Hepatocyte (in vitro differentiated cells): ENCODE measurements at regions not wholly inside any gene's neighbourhood (a gene's known extent, or its start where the extent isn't known, plus 50 kb on each side); places are given as distances from the start of the nearest gene placed in this dataset.

Experiments used
- EZH2phosphoT487 ChIP-seq: fragments of 200-600 bp; sonication (generic); IDR thresholded peaks from one replicate; pipeline ENCODE4 v1.6.1; 2018; ENCODE audit warnings: antibody characterized with exemption, mild to moderate bottlenecking, low read depth, moderate library complexity; ENCODE audit not compliant: unreplicated experiment, severe bottlenecking
- TF ChIP-seq, protein P1 (sequence below): fragments of 200-600 bp; sonication (generic); IDR thresholded peaks from 2 replicates; pipeline ENCODE4 v1.5.1; 2016; ENCODE audit warnings: antibody characterized with exemption, mild to moderate bottlenecking; ENCODE audit not compliant: poor library complexity

DNA sequence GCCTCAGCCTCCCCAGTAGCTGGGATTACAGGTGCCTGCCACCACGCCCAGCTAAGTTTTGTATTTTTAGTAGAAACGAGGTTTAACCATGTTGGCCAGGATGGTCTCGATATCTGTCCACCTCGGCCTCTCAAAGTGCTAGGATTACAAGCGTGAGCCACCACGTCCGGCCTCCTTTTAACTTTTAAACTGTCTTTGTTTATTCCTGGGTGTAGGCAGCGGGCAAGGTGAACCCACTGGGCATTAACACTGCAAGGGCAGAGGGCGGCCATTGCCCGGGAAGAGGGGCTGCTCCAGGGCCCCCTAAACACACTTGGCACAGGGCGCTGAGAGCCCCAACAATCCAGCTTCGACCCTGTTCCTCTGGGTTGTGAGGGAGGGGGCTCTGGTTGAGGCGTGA, 693.6 kb downstream of the BRD1 start:
- TF ChIP-seq, protein P1, sequence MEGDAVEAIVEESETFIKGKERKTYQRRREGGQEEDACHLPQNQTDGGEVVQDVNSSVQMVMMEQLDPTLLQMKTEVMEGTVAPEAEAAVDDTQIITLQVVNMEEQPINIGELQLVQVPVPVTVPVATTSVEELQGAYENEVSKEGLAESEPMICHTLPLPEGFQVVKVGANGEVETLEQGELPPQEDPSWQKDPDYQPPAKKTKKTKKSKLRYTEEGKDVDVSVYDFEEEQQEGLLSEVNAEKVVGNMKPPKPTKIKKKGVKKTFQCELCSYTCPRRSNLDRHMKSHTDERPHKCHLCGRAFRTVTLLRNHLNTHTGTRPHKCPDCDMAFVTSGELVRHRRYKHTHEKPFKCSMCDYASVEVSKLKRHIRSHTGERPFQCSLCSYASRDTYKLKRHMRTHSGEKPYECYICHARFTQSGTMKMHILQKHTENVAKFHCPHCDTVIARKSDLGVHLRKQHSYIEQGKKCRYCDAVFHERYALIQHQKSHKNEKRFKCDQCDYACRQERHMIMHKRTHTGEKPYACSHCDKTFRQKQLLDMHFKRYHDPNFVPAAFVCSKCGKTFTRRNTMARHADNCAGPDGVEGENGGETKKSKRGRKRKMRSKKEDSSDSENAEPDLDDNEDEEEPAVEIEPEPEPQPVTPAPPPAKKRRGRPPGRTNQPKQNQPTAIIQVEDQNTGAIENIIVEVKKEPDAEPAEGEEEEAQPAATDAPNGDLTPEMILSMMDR: no peak
- TF ChIP-seq EZH2phosphoT487: no peak
